MM.1S (cell line): ENCODE measurements at regions not wholly inside any gene's neighbourhood (a gene's known extent, or its start where the extent isn't known, plus 50 kb on each side); places are given as distances from the start of the nearest gene placed in this dataset.

Experiments
- DNase-seq: peaks from one replicate; pipeline ENCODE4 v3.0.0-alpha.2; 2015
- H2AFZ ChIP-seq: fragments of 300-600 bp; sonication (generic); 2 replicates; pipeline ENCODE4 v1.6.0; 2016; ENCODE audit warnings: antibody characterized with exemption, low read length
- H3F3A ChIP-seq: fragments of 300-600 bp; sonication (generic); 2 replicates; pipeline ENCODE4 v1.6.1; 2016; ENCODE audit warnings: mild to moderate bottlenecking, antibody characterized with exemption, low read length, moderate library complexity, mixed read lengths; ENCODE audit not compliant: insufficient read depth
- H3K27ac ChIP-seq: fragments of 300-600 bp; sonication (generic); 2 replicates; pipeline ENCODE4 v1.5.1; 2016; ENCODE audit warnings: mild to moderate bottlenecking, low read length
- H3K27me3 ChIP-seq: fragments of 300-600 bp; sonication (generic); replicated peaks from 2 replicates; pipeline ENCODE4 v1.6.0; 2016; ENCODE audit warnings: low read length; ENCODE audit not compliant: insufficient read depth
- H3K36me3 ChIP-seq: fragments of 300-600 bp; sonication (generic); replicated peaks from 2 replicates; pipeline ENCODE4 v1.6.1; 2016; ENCODE audit warnings: mild to moderate bottlenecking, low read length, mixed read lengths; ENCODE audit not compliant: insufficient read depth
- H3K4me1 ChIP-seq: fragments of 300-600 bp; sonication (generic); 2 replicates; pipeline ENCODE4 v1.6.1; 2016; ENCODE audit warnings: low read length, mixed read lengths
- H3K4me2 ChIP-seq: fragments of 300-600 bp; sonication (generic); 2 replicates; pipeline ENCODE4 v1.6.0; 2016; ENCODE audit warnings: low read depth, low read length
- H3K4me3 ChIP-seq: fragments of 300-600 bp; sonication (generic); 2 replicates; pipeline ENCODE4 v1.5.1; 2016; ENCODE audit warnings: low read length, mixed read lengths
- H3K79me2 ChIP-seq: fragments of 300-600 bp; sonication (generic); 2 replicates; pipeline ENCODE4 v1.6.1; 2016; ENCODE audit warnings: mixed run types, low read length, mixed read lengths
- H3K9ac ChIP-seq: fragments of 300-600 bp; sonication (generic); 2 replicates; pipeline ENCODE4 v1.6.1; 2016; ENCODE audit warnings: low read length, mixed read lengths
- H3K9me2 ChIP-seq: fragments of 300-600 bp; sonication (generic); replicated peaks from 2 replicates; pipeline ENCODE4 v1.6.1; 2016; ENCODE audit warnings: mild to moderate bottlenecking, low read length, mixed read lengths; ENCODE audit not compliant: insufficient read depth
- H3K9me3 ChIP-seq: fragments of 300-600 bp; sonication (generic); replicated peaks from 2 replicates; pipeline ENCODE4 v1.6.1; 2016; ENCODE audit warnings: mild to moderate bottlenecking, low read length, mixed read lengths; ENCODE audit not compliant: insufficient read depth
- H4K20me1 ChIP-seq: fragments of 300-600 bp; sonication (generic); 2 replicates; pipeline ENCODE4 v1.6.1; 2016; ENCODE audit warnings: mild to moderate bottlenecking, low read length, moderate library complexity, mixed read lengths; ENCODE audit not compliant: insufficient read depth
- CTCF ChIP-seq: fragments of 300-600 bp; sonication (generic); IDR thresholded peaks from 2 replicates; pipeline ENCODE4 v1.5.1; 2016; ENCODE audit warnings: antibody characterized with exemption, low read length, mixed read lengths
- EZH2 ChIP-seq: fragments of 300-600 bp; sonication (generic); optimal IDR thresholded peaks from 2 replicates; pipeline ENCODE3; 2017; ENCODE audit warnings: low read depth, mild to moderate bottlenecking, antibody characterized with exemption, low read length, mixed read lengths
- EZH2phosphoT487 ChIP-seq: fragments of 300-600 bp; sonication (generic); IDR thresholded peaks from 2 replicates; pipeline ENCODE4 v1.6.1; 2018; ENCODE audit warnings: antibody characterized with exemption, low read length

- no peak overlapping the region for H3K27ac ChIP-seq
- H3K79me2 ChIP-seq, result no peaks in the 10 kb centered on the region
- no peak overlapping the region for H2AFZ ChIP-seq
- no peaks in the 10 kb centered on the region for H3K27me3 ChIP-seq
- no peaks in the 10 kb centered on the region for H3K36me3 ChIP-seq
- no peak overlapping the region for H3K4me3 ChIP-seq
- H3K9me3 ChIP-seq, result no peaks in the 10 kb centered on the region
- H3K4me2 ChIP-seq, result no peak overlapping the region
- no peaks in the 10 kb centered on the region for H3F3A ChIP-seq
- H4K20me1 ChIP-seq, result no peaks in the 10 kb centered on the region
- no peak overlapping the region for H3K9ac ChIP-seq
- H3K4me1 ChIP-seq, result no peaks in the 10 kb centered on the region
- no peaks in the 10 kb centered on the region for H3K9me2 ChIP-seq
- DNase-seq, result no peak
- TF ChIP-seq CTCF (no peak), EZH2phosphoT487 (no peak), EZH2 (no peak)
Observed at GRCh38 chr12:93113317-93114006, 184.4 kb upstream of the EEA1 start.

DNA sequence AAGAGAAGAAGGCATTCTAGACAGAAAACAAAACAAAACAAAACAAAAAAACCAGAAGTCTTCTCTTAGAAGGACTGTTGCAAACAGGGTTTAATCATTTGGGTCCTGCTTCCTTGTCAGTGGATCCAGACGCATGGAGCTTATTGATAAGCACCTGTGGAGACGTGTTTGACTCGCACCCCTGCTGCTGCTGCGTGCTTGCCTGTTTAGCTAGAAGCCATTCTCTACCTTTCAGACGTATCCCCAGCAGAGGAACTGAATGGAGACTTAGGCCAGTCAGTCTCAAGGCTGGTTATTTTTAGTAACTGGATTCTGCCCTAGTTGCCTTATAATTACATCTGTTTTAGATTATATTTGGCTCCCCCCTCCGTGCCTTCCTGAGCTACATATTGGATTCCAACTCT, 186.1 kb upstream of the EEA1 start:
- no peak overlapping the region for H3K9ac ChIP-seq
- no peaks in the 10 kb centered on the region for H3K27me3 ChIP-seq
- H3K9me2 ChIP-seq, result no peaks in the 10 kb centered on the region
- H3K4me3 ChIP-seq, result no peak overlapping the region
- no peaks in the 10 kb centered on the region for H3K9me3 ChIP-seq
- no peaks in the 10 kb centered on the region for H3K79me2 ChIP-seq
- H3K4me2 ChIP-seq, result no peak overlapping the region
- TF ChIP-seq EZH2, result no peak
- H3K36me3 ChIP-seq, result no peaks in the 10 kb centered on the region
- no peaks in the 10 kb centered on the region for H4K20me1 ChIP-seq
- no peak for DNase-seq
- H2AFZ ChIP-seq, result no peak overlapping the region
- no peaks in the 10 kb centered on the region for H3K4me1 ChIP-seq
- H3F3A ChIP-seq, result no peaks in the 10 kb centered on the region
- no peak overlapping the region for H3K27ac ChIP-seq

DNA sequence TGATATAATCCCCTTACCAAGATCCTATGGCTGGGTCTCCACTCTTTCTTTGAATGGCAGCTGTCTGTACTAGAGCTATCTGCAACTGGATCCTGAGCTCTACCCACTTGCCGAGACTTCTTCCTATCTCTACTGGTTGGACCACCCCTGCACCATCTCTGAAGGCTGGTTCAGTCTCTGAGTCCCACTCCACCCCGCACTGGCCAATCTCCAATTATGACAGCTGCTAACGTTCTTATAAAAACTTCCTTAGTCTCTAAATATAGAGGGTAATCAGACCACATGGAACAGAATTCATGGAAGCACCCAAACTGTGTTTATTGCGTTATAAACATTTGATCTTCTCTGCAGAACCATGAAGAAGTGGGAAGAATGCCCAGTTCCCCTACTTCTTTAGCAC, 186.6 kb upstream of the EEA1 start:
- Histone ChIP-seq H3F3A (no peaks in the 10 kb centered on the region), H4K20me1 (no peaks in the 10 kb centered on the region), H3K36me3 (no peaks in the 10 kb centered on the region), H3K9me2 (no peaks in the 10 kb centered on the region), H3K27me3 (no peaks in the 10 kb centered on the region), H3K4me3 (no peak overlapping the region), H2AFZ (no peak overlapping the region), H3K27ac (no peak overlapping the region), H3K4me2 (no peak overlapping the region), H3K79me2 (no peaks in the 10 kb centered on the region), H3K9ac (no peak overlapping the region), H3K9me3 (no peaks in the 10 kb centered on the region), H3K4me1 (no peaks in the 10 kb centered on the region)
- no peak for TF ChIP-seq EZH2
- TF ChIP-seq CTCF, result no peak
- TF ChIP-seq EZH2phosphoT487, result no peak
- DNase-seq, result no peak

GRCh38 chr12:93116632-93117031, 187.5 kb upstream of the EEA1 start:
- Histone ChIP-seq H3K79me2 (no peaks in the 10 kb centered on the region), H3K4me1 (no peaks in the 10 kb centered on the region), H3K9ac (no peak overlapping the region), H3K4me3 (no peak overlapping the region), H2AFZ (no peak overlapping the region), H3K9me3 (no peaks in the 10 kb centered on the region), H3F3A (no peaks in the 10 kb centered on the region), H3K9me2 (no peaks in the 10 kb centered on the region), H4K20me1 (no peaks in the 10 kb centered on the region), H3K4me2 (no peak overlapping the region), H3K36me3 (no peaks in the 10 kb centered on the region), H3K27ac (no peak overlapping the region), H3K27me3 (no peaks in the 10 kb centered on the region)
- no peak for TF ChIP-seq EZH2
- TF ChIP-seq CTCF, result no peak
- no peak for TF ChIP-seq EZH2phosphoT487
- DNase-seq, result no peak
